ENCODE measurements at regions not wholly inside any gene's neighbourhood (a gene's known extent, or its start where the extent isn't known, plus 50 kb on each side); places are given as distances from the start of the nearest gene placed in this dataset.

GRCh38 chr13:29946093-29946492 lies 95.7 kb upstream of the UBL3 start:
- no peak for DNase-seq

GRCh38 chr13:29943686-29944085 lies 93.3 kb upstream of the UBL3 start:
- no peak for DNase-seq

GRCh38 chr13:29943273-29943672 lies 92.9 kb upstream of the UBL3 start:
- no peak for DNase-seq

- no peak for DNase-seq
Observed at GRCh38 chr13:29940715-29941114, 90.3 kb upstream of the UBL3 start.

GRCh38 chr13:29939158-29939557 lies 88.7 kb upstream of the UBL3 start:
- DNase-seq = peak; percentile 27

- DNase-seq = peak; percentile 71
Observed at GRCh38 chr13:29937841-29938240, 87.4 kb upstream of the UBL3 start.

- no peak for DNase-seq
Observed at GRCh38 chr13:29937379-29937778, 87.0 kb upstream of the UBL3 start.

- DNase-seq = no peak
Observed at GRCh38 chr13:29936956-29937355, 86.5 kb upstream of the UBL3 start.

- peak; percentile 64 for DNase-seq
Observed at GRCh38 chr13:29936051-29936813, 85.8 kb upstream of the UBL3 start.

- DNase-seq = peak; percentile 91
Observed at GRCh38 chr13:29935309-29935981, 85.0 kb upstream of the UBL3 start.

- DNase-seq = peak; percentile 45
Observed at GRCh38 chr13:29934531-29935308, 84.3 kb upstream of the UBL3 start.

- DNase-seq = no peak
Observed at GRCh38 chr13:29933401-29933800, 83.0 kb upstream of the UBL3 start.

- no peak for DNase-seq
Observed at GRCh38 chr13:29931696-29932095, 81.3 kb upstream of the UBL3 start.

- DNase-seq = no peak
Observed at GRCh38 chr13:29929062-29929847, 78.8 kb upstream of the UBL3 start.

- no peak for DNase-seq
Observed at GRCh38 chr13:29926098-29926476, 75.7 kb upstream of the UBL3 start.

- peak; percentile 85 for DNase-seq
Observed at GRCh38 chr13:29925457-29926097, 75.2 kb upstream of the UBL3 start.

- peak; percentile 85 for DNase-seq
Observed at GRCh38 chr13:29924482-29925350, 74.3 kb upstream of the UBL3 start.

GRCh38 chr13:29923554-29924481 lies 73.4 kb upstream of the UBL3 start:
- DNase-seq = peak; percentile 96

- DNase-seq = no peak
Observed at GRCh38 chr13:29922896-29923295, 72.5 kb upstream of the UBL3 start.

- no peak for DNase-seq
Observed at GRCh38 chr13:29922281-29922821, 71.9 kb upstream of the UBL3 start.

Data from DMS79 treated with DMSO at 0.1 percent for 48 hours (cell line).